NCI-H187 treated with DMSO at 0.1 percent for 48 hours (cell line): ENCODE measurements at regions not wholly inside any gene's neighbourhood (a gene's known extent, or its start where the extent isn't known, plus 50 kb on each side); places are given as distances from the start of the nearest gene placed in this dataset.
"Not testable (repeated sequence)": the region's sequence is repeated elsewhere in the genome, so short reads cannot be mapped to it uniquely, and the experiment has no call there.

Experiments
- DNase-seq: peaks from one replicate; lab custom pipeline; 2025; lab: John Stamatoyannopoulos, UW

- DNase-seq: no peak
These were observed 113.8 kb upstream of the SPATA31D4 start for GRCh38 chr9:81814401-81814793.

GRCh38 chr9:81814794-81815464 is 113.3 kb upstream of the SPATA31D4 start:
- DNase-seq: no peak

GRCh38 chr9:81815781-81816180 is 112.4 kb upstream of the SPATA31D4 start:
- no peak for DNase-seq

GRCh38 chr9:81819155-81819554 is 109.1 kb upstream of the SPATA31D4 start:
- DNase-seq: no peak

- DNase-seq: no peak
These were observed 108.2 kb upstream of the SPATA31D4 start for GRCh38 chr9:81819859-81820546.

GRCh38 chr9:81822301-81822865 is 105.8 kb upstream of the SPATA31D4 start:
- no peak for DNase-seq

- DNase-seq: no peak
These were observed 105.3 kb upstream of the SPATA31D4 start for GRCh38 chr9:81822967-81823366.

GRCh38 chr9:81823672-81824554 is 104.3 kb upstream of the SPATA31D4 start:
- DNase-seq: no peak

- DNase-seq: no peak
These were observed 103.2 kb upstream of the SPATA31D4 start for GRCh38 chr9:81824802-81825730.

GRCh38 chr9:81825846-81826516 is 102.2 kb upstream of the SPATA31D4 start:
- no peak for DNase-seq

- DNase-seq: no peak
These were observed 101.7 kb upstream of the SPATA31D4 start for GRCh38 chr9:81826517-81826906.

GRCh38 chr9:81827616-81828296 is 100.5 kb upstream of the SPATA31D4 start:
- no peak for DNase-seq

GRCh38 chr9:81829195-81829882 is 98.9 kb upstream of the SPATA31D4 start:
- no peak for DNase-seq

- DNase-seq: not testable (repeated sequence)
These were observed 97.8 kb upstream of the SPATA31D4 start for GRCh38 chr9:81830431-81830830.

- no peak for DNase-seq
These were observed 95.5 kb upstream of the SPATA31D4 start for GRCh38 chr9:81832571-81833285.

- no peak for DNase-seq
These were observed 94.5 kb upstream of the SPATA31D4 start for GRCh38 chr9:81833563-81834345.

- DNase-seq: no peak
These were observed 86.9 kb upstream of the SPATA31D4 start for GRCh38 chr9:81841333-81841732.

GRCh38 chr9:81844131-81844567 is 84.1 kb upstream of the SPATA31D4 start:
- no peak for DNase-seq
